ENCODE measurements at regions not wholly inside any gene's neighbourhood (a gene's known extent, or its start where the extent isn't known, plus 50 kb on each side); places are given as distances from the start of the nearest gene placed in this dataset.

DNA sequence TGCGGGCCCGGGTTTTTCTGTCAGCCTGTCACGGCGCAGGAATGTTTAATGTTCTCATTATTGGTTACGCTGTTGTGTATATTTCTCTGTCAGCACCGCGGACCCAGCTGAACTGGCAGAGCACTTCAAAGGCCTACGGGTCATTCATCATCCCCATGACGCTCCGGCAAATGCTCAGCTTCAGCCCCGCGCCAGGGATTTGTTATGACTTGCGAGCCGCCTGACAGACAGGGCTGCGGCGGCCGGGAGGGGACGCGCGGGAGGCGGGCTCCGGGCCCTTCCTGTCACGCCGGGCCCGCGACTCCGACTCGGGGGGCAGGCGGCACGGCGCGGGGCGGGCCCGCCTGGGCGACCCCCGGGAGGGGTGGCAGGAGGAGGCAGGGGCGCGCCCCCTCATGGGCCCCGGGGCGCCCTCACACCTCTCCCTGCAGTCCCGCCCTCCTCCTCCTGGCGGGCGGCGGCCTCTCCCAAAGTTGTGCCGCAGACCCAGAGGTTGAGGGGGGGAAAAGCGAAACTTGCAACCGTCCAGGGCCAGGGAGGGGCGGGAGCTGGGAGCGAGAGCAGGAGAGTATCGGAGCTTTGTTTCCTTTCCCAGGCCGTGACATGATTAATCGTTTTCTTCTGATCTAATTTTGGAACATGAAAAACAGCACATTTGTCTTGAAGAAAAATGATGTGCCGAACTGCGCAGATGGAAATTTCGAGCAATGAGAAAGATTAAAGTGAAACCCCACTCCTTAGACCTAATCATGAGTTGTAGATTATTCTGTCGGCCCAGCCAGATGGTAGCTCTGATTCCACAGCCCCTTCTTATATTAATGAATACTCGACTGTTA, 59.3 kb upstream of the COMTD1 start:
- no peaks in the 10 kb centered on the region for H3K9me3 ChIP-seq (ENCODE audit: control insufficient read depth in 1 of 2, low read length in 2 of 2)
- no peaks in the 10 kb centered on the region for H3K36me3 ChIP-seq (ENCODE audit: insufficient read depth, low read length)
- Mint-ChIP-seq H3K36me3 (no peaks in the 10 kb centered on the region), H3K9me3 (peaks cover 0 to 10% (median 6%) of the 10 kb centered on the region in 8 donors), H3K4me1 (peaks cover 0 to 5% (median 0%) of the 10 kb centered on the region in 4 donors), H3K27me3 (peaks cover 7 to 28% of the 10 kb centered on the region in 2 donors), H3K4me3 (peak overlapping the region; percentile 81 to 85 (median 84)), H3K27ac (peak overlapping the region in 3 of 7 donors; percentile 36 to 86 (median 58))
- intact Hi-C loops (cut with micrococcal nuclease): no loop called here
- H3K4me1 ChIP-seq (ENCODE audit: insufficient read depth, low read length): no peaks in the 10 kb centered on the region
- peak overlapping the region; percentile 34 to 61 for H3K4me3 ChIP-seq (ENCODE audit: low read length in 2 of 2)
- peak; percentile 38 to 77 (median 48) for DNase-seq
- CTCF ChIA-PET (ENCODE audit: partially characterized antibody): interaction anchor here (1.1 to 2.9 kb wide), 2 partner anchors 9 to 61 kb away, joined by 3 to 12 read pairs; no protein-coding TSS in a partner anchor
- POLR2A ChIA-PET (ENCODE audit: partially characterized antibody): interaction anchor here (0.6 kb wide), 1 partner anchor 11 kb away, joined by 3 read pairs; no protein-coding TSS in a partner anchor
- no peak overlapping the region for H3K27ac ChIP-seq (ENCODE audit: low read depth, low read length)
- no peaks in the 10 kb centered on the region for H3K27me3 ChIP-seq (ENCODE audit: insufficient read depth, low read length)

DNA sequence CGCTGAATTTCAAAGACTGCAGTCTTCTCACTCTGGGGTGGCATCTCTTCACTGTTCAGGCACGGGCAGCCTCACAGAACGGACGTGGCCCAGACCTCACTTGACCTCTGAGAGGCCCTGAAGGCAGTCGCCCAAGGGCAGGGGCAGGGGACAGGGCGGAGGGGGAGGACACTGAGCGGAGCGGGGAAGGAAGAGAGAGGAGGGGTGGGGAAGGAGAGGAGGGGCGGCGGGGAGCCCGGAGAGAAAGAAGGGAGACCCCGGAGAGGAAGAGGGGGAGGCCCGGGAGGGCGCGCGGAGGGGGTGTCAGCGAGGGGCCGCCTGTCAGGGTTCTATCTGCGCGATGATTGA, 58.7 kb upstream of the COMTD1 start:
- peaks cover 0 to 11% (median 9%) of the 10 kb centered on the region in 8 donors for H3K9me3 Mint-ChIP-seq
- DNase-seq: no peak
- Histone ChIP-seq H3K36me3 (ENCODE audit: insufficient read depth, low read length) (no peaks in the 10 kb centered on the region), H3K4me3 (ENCODE audit: low read length in 2 of 2) (peak overlapping the region in 1 of 2 donors; percentile 61), H3K27ac (ENCODE audit: low read depth, low read length) (no peak overlapping the region), H3K27me3 (ENCODE audit: insufficient read depth, low read length) (no peaks in the 10 kb centered on the region), H3K9me3 (ENCODE audit: control insufficient read depth in 1 of 2, low read length in 2 of 2) (no peaks in the 10 kb centered on the region), H3K4me1 (ENCODE audit: insufficient read depth, low read length) (no peaks in the 10 kb centered on the region)
- peak overlapping the region; percentile 81 to 85 (median 84) for H3K4me3 Mint-ChIP-seq
- peak overlapping the region in 3 of 7 donors; percentile 36 to 86 (median 58) for H3K27ac Mint-ChIP-seq
- ChIA-PET POLR2A (ENCODE audit: partially characterized antibody) (interaction anchor here (0.6 kb wide), 1 partner anchor 11 kb away, joined by 3 read pairs; no protein-coding TSS in a partner anchor), CTCF (ENCODE audit: partially characterized antibody) (interaction anchor here (1.1 kb wide), 1 partner anchor 60 kb away, joined by 3 read pairs; no protein-coding TSS in a partner anchor)
- no peaks in the 10 kb centered on the region for H3K36me3 Mint-ChIP-seq
- peaks cover 9 to 29% of the 10 kb centered on the region in 2 donors for H3K27me3 Mint-ChIP-seq
- peaks cover 0 to 5% (median 0%) of the 10 kb centered on the region in 4 donors for H3K4me1 Mint-ChIP-seq
- intact Hi-C loops (cut with micrococcal nuclease): no loop called here

- Mint-ChIP-seq H3K9me3 (peaks cover 0 to 11% (median 9%) of the 10 kb centered on the region in 8 donors), H3K4me1 (peaks cover 0 to 5% (median 0%) of the 10 kb centered on the region in 4 donors), H3K27me3 (peaks cover 10 to 31% of the 10 kb centered on the region in 2 donors), H3K36me3 (no peaks in the 10 kb centered on the region), H3K27ac (no peak overlapping the region), H3K4me3 (peak overlapping the region in 7 of 8 donors; percentile 81 to 85 (median 84))
- no peak for DNase-seq
- H3K4me3 ChIP-seq (ENCODE audit: low read length in 2 of 2): no peak overlapping the region
- POLR2A ChIA-PET (ENCODE audit: partially characterized antibody): no interaction called here
- H3K27ac ChIP-seq (ENCODE audit: low read depth, low read length): no peak overlapping the region
- no peaks in the 10 kb centered on the region for H3K4me1 ChIP-seq (ENCODE audit: insufficient read depth, low read length)
- no peaks in the 10 kb centered on the region for H3K36me3 ChIP-seq (ENCODE audit: insufficient read depth, low read length)
- intact Hi-C loops (cut with micrococcal nuclease): no loop called here
- no peaks in the 10 kb centered on the region for H3K9me3 ChIP-seq (ENCODE audit: control insufficient read depth in 1 of 2, low read length in 2 of 2)
- H3K27me3 ChIP-seq (ENCODE audit: insufficient read depth, low read length): no peaks in the 10 kb centered on the region
- CTCF ChIA-PET (ENCODE audit: partially characterized antibody): no interaction called here
Observed at GRCh38 chr10:75294031-75294437, 58.3 kb upstream of the COMTD1 start.

DNA sequence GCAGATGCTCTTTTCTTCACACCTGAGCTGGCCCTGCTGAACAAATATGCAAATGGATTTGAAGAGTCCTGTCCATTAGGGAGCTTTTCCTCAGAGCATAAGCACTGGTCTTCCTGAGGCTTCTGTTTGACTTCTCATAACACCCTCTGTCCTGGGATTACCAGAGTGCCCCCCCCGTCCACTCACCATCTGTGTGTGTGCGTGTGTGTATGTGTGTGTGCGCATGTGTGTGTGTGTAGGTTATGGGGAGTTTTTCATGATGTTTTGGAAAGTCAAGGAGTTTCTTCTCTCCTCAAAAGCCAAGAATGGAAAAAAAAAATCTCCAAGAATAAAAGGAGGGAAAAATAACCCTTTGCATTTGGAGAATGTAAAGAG, 57.7 kb upstream of the COMTD1 start:
- Mint-ChIP-seq H3K9me3 (peaks cover 0 to 11% (median 9%) of the 10 kb centered on the region in 8 donors), H3K27me3 (peaks cover 12 to 36% of the 10 kb centered on the region in 2 donors), H3K36me3 (no peaks in the 10 kb centered on the region), H3K27ac (no peak overlapping the region), H3K4me3 (peak overlapping the region in 5 of 8 donors; percentile 43 to 84 (median 45)), H3K4me1 (peaks cover 0 to 5% (median 0%) of the 10 kb centered on the region in 4 donors)
- intact Hi-C loops (cut with micrococcal nuclease): no loop called here
- DNase-seq: no peak
- ChIA-PET POLR2A (ENCODE audit: partially characterized antibody) (no interaction called here), CTCF (ENCODE audit: partially characterized antibody) (no interaction called here)
- Histone ChIP-seq H3K27ac (ENCODE audit: low read depth, low read length) (no peak overlapping the region), H3K9me3 (ENCODE audit: control insufficient read depth in 1 of 2, low read length in 2 of 2) (no peaks in the 10 kb centered on the region), H3K27me3 (ENCODE audit: insufficient read depth, low read length) (no peaks in the 10 kb centered on the region), H3K4me1 (ENCODE audit: insufficient read depth, low read length) (no peaks in the 10 kb centered on the region), H3K36me3 (ENCODE audit: insufficient read depth, low read length) (no peaks in the 10 kb centered on the region), H3K4me3 (ENCODE audit: low read length in 2 of 2) (no peak overlapping the region)

GRCh38 chr10:75292794-75293445, 57.2 kb upstream of the COMTD1 start:
- Histone ChIP-seq H3K4me3 (ENCODE audit: low read length in 2 of 2) (no peak overlapping the region), H3K36me3 (ENCODE audit: insufficient read depth, low read length) (no peaks in the 10 kb centered on the region), H3K27ac (ENCODE audit: low read depth, low read length) (no peak overlapping the region), H3K9me3 (ENCODE audit: control insufficient read depth in 1 of 2, low read length in 2 of 2) (no peaks in the 10 kb centered on the region), H3K27me3 (ENCODE audit: insufficient read depth, low read length) (no peaks in the 10 kb centered on the region), H3K4me1 (ENCODE audit: insufficient read depth, low read length) (no peaks in the 10 kb centered on the region)
- intact Hi-C loops (cut with micrococcal nuclease): no loop called here
- Mint-ChIP-seq H3K27me3 (peaks cover 12 to 38% of the 10 kb centered on the region in 2 donors), H3K4me1 (peaks cover 0 to 5% (median 0%) of the 10 kb centered on the region in 4 donors), H3K36me3 (no peaks in the 10 kb centered on the region), H3K27ac (no peak overlapping the region), H3K9me3 (peaks cover 0 to 11% (median 9%) of the 10 kb centered on the region in 8 donors), H3K4me3 (peak overlapping the region in 4 of 8 donors; percentile 5 to 33 (median 26))
- DNase-seq: no peak
- CTCF ChIA-PET (ENCODE audit: partially characterized antibody): no interaction called here
- POLR2A ChIA-PET (ENCODE audit: partially characterized antibody): no interaction called here

DNA sequence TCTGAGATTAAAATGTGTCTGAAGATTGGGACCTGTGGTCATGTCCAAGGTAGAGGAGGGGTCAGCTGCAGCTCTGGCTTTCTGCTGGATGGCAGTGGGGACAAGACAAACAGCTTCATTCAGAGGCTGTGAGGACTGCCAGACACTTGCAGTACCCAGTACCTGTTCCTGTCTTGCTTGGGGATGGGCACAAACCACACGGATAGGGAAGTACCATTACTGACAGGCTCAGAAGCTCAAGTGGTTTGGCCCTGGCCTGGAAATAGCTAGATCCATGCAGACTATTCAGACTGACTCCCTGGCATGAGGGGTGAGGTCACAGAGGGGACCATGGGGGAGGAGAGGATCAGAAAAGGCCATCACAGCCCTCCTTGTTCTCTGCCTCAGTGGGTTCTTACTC, 56.0 kb upstream of the COMTD1 start:
- Histone ChIP-seq H3K27me3 (ENCODE audit: insufficient read depth, low read length) (no peaks in the 10 kb centered on the region), H3K4me1 (ENCODE audit: insufficient read depth, low read length) (no peaks in the 10 kb centered on the region), H3K4me3 (ENCODE audit: low read length in 2 of 2) (no peak overlapping the region), H3K36me3 (ENCODE audit: insufficient read depth, low read length) (no peaks in the 10 kb centered on the region), H3K27ac (ENCODE audit: low read depth, low read length) (no peak overlapping the region), H3K9me3 (ENCODE audit: control insufficient read depth in 1 of 2, low read length in 2 of 2) (no peaks in the 10 kb centered on the region)
- DNase-seq: no peak
- peaks cover 0 to 11% (median 9%) of the 10 kb centered on the region in 8 donors for H3K9me3 Mint-ChIP-seq
- POLR2A ChIA-PET (ENCODE audit: partially characterized antibody): no interaction called here
- peaks cover 0 to 5% (median 0%) of the 10 kb centered on the region in 4 donors for H3K4me1 Mint-ChIP-seq
- intact Hi-C loops (cut with micrococcal nuclease): no loop called here
- no peaks in the 10 kb centered on the region for H3K36me3 Mint-ChIP-seq
- peak overlapping the region in 1 of 8 donors; percentile 28 for H3K4me3 Mint-ChIP-seq
- no peak overlapping the region for H3K27ac Mint-ChIP-seq
- peaks cover 18 to 46% of the 10 kb centered on the region in 2 donors for H3K27me3 Mint-ChIP-seq
- CTCF ChIA-PET (ENCODE audit: partially characterized antibody): interaction anchor here (1.4 kb wide), 1 partner anchor 9 kb away, joined by 3 read pairs; no protein-coding TSS in a partner anchor

DNA sequence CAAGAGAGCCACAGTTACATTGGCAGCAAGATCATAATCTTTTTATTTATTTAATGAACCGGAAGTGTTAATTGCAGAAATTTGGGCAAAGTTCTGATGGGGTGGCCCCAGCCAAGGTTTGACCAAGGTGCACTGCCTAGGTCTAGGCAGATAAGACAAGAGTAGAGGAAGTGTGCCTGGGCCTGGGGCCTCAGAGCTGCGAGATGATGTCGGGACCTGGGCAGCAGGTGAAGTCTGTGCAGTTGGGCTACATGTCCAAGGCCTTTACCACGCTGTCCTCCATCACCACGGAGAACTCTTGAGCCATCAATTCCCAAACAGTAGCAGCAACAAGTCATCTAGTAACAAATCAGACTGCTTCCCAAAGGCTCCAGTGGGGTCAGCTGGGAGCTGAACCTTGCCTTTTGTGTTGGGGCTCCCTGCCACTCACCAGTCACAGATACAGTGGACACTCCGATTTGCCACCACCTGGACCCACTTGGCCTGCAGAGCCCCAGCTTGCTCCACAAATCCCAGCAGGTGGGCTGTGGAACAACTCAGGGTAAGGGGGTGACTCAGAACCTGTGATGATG, 52.5 kb upstream of the COMTD1 start:
- H3K4me3 ChIP-seq (ENCODE audit: low read length in 2 of 2): no peak overlapping the region
- H3K36me3 Mint-ChIP-seq: no peaks in the 10 kb centered on the region
- DNase-seq: no peak
- CTCF ChIA-PET (ENCODE audit: partially characterized antibody): no interaction called here
- POLR2A ChIA-PET (ENCODE audit: partially characterized antibody): no interaction called here
- no peaks in the 10 kb centered on the region for H3K4me1 ChIP-seq (ENCODE audit: insufficient read depth, low read length)
- H3K27ac ChIP-seq (ENCODE audit: low read depth, low read length): no peak overlapping the region
- intact Hi-C loops (cut with micrococcal nuclease): no loop called here
- H3K4me1 Mint-ChIP-seq: no peaks in the 10 kb centered on the region
- H3K9me3 ChIP-seq (ENCODE audit: control insufficient read depth in 1 of 2, low read length in 2 of 2): no peaks in the 10 kb centered on the region
- H3K27me3 ChIP-seq (ENCODE audit: insufficient read depth, low read length): no peaks in the 10 kb centered on the region
- H3K4me3 Mint-ChIP-seq: no peak overlapping the region
- H3K27ac Mint-ChIP-seq: no peak overlapping the region
- no peaks in the 10 kb centered on the region for H3K36me3 ChIP-seq (ENCODE audit: insufficient read depth, low read length)
- H3K27me3 Mint-ChIP-seq: peaks cover 21 to 52% of the 10 kb centered on the region in 2 donors
- peaks cover 0 to 11% (median 9%) of the 10 kb centered on the region in 8 donors for H3K9me3 Mint-ChIP-seq
